HEK293 (cell line): ENCODE measurements at regions not wholly inside any gene's neighbourhood (a gene's known extent, or its start where the extent isn't known, plus 50 kb on each side); places are given as distances from the start of the nearest gene placed in this dataset.

Experiments
- CTCF ChIP-seq: fragments of 450-650 bp; formaldehyde crosslinking; IDR thresholded peaks from 2 replicates; pipeline ENCODE4 v1.5.1; 2016; ENCODE audit warnings: missing biosample characterization, missing genetic modification characterization
- KLF10 ChIP-seq: fragments of 450-650 bp; IDR thresholded peaks from 2 replicates; pipeline ENCODE4 v1.5.1; 2018; ENCODE audit warnings: missing biosample characterization, mild to moderate bottlenecking, missing genetic modification characterization
- OSR2 ChIP-seq: fragments of 450-650 bp; formaldehyde crosslinking; IDR thresholded peaks from 2 replicates; pipeline ENCODE4 v1.5.1; 2016; ENCODE audit warnings: missing biosample characterization, missing genetic modification characterization
- PRDM4 ChIP-seq: fragments of 450-650 bp; formaldehyde crosslinking; IDR thresholded peaks from 2 replicates; pipeline ENCODE4 v1.5.1; 2017; ENCODE audit warnings: missing biosample characterization, missing genetic modification characterization
- ZBTB21 ChIP-seq: fragments of 450-650 bp; formaldehyde crosslinking; IDR thresholded peaks from 2 replicates; pipeline ENCODE4 v1.5.1; 2017; ENCODE audit warnings: missing biosample characterization, missing genetic modification characterization
- ZEB2 ChIP-seq: fragments of 450-650 bp; formaldehyde crosslinking; IDR thresholded peaks from 2 replicates; pipeline ENCODE4 v1.5.1; 2016; ENCODE audit warnings: missing biosample characterization, missing genetic modification characterization
- ZNF18 ChIP-seq: fragments of 450-650 bp; formaldehyde crosslinking; IDR thresholded peaks from 2 replicates; pipeline ENCODE4 v1.5.1; 2016; ENCODE audit warnings: missing biosample characterization, missing genetic modification characterization
- ZNF274 ChIP-seq, 2 experiments: fragments of 200-500 bp in 1 of 2; fragments of 450-650 bp in 1 of 2; sonication (Bioruptor generic) in 1 of 2; formaldehyde crosslinking in 1 of 2; IDR thresholded peaks; 2 replicates each; pipeline versions ENCODE4 v1.5.1 to v1.6.1; 2014 to 2016; ENCODE audit warnings: borderline replicate concordance in 1 of 2, inconsistent platforms in 1 of 2, low read length in 1 of 2, missing biosample characterization in 1 of 2, missing genetic modification characterization in 1 of 2
- ZNF513 ChIP-seq: fragments of 450-650 bp; IDR thresholded peaks from 2 replicates; pipeline ENCODE4 v1.5.1; 2018; ENCODE audit warnings: missing biosample characterization, missing genetic modification characterization
- ZNF518A ChIP-seq: fragments of 450-650 bp; formaldehyde crosslinking; conservative IDR thresholded peaks from 2 replicates; pipeline ENCODE4 v1.5.1; 2016; ENCODE audit warnings: low read depth, missing biosample characterization, missing genetic modification characterization
- ZNF555 ChIP-seq: fragments of 450-650 bp; formaldehyde crosslinking; conservative IDR thresholded peaks from 2 replicates; pipeline ENCODE4 v1.5.1; 2017; ENCODE audit warnings: missing biosample characterization, mild to moderate bottlenecking, missing genetic modification characterization, inconsistent platforms
- ZNF585B ChIP-seq: fragments of 450-650 bp; formaldehyde crosslinking; IDR thresholded peaks from 2 replicates; pipeline ENCODE4 v1.5.1; 2016; ENCODE audit warnings: missing biosample characterization, missing genetic modification characterization

GRCh38 chr16:82232806-82233205, 62.8 kb upstream of the MPHOSPH6 start:
- TF ChIP-seq CTCF (tag by site-specific recombination) (no peak), ZNF18 (tag by site-specific recombination) (no peak), OSR2 (no peak), KLF10 (tag by site-specific recombination) (no peak), ZNF555 (no peak), ZNF518A (no peak), ZBTB21 (tag by site-specific recombination) (no peak), ZEB2 (no peak), PRDM4 (tag by site-specific recombination) (no peak), ZNF585B (tag by site-specific recombination) (no peak), ZNF513 (no peak), ZNF274 (IDR thresholded peaks at IDR 0.05; ENCODE audit: low read length) (no peak), ZNF274 (tag by site-specific recombination; IDR thresholded peaks at IDR 0.05; ENCODE audit: borderline replicate concordance) (no peak)
